MM.1S (cell line): ENCODE measurements at regions not wholly inside any gene's neighbourhood (a gene's known extent, or its start where the extent isn't known, plus 50 kb on each side); places are given as distances from the start of the nearest gene placed in this dataset.

Experiments used
- DNase-seq: peaks from one replicate; pipeline ENCODE4 v3.0.0-alpha.2; 2015
- H2AFZ ChIP-seq: fragments of 300-600 bp; sonication (generic); 2 replicates; pipeline ENCODE4 v1.6.0; 2016; ENCODE audit warnings: antibody characterized with exemption, low read length
- H3F3A ChIP-seq: fragments of 300-600 bp; sonication (generic); 2 replicates; pipeline ENCODE4 v1.6.1; 2016; ENCODE audit warnings: mild to moderate bottlenecking, antibody characterized with exemption, low read length, moderate library complexity, mixed read lengths; ENCODE audit not compliant: insufficient read depth
- H3K27ac ChIP-seq: fragments of 300-600 bp; sonication (generic); 2 replicates; pipeline ENCODE4 v1.5.1; 2016; ENCODE audit warnings: mild to moderate bottlenecking, low read length
- H3K27me3 ChIP-seq: fragments of 300-600 bp; sonication (generic); replicated peaks from 2 replicates; pipeline ENCODE4 v1.6.0; 2016; ENCODE audit warnings: low read length; ENCODE audit not compliant: insufficient read depth
- H3K36me3 ChIP-seq: fragments of 300-600 bp; sonication (generic); replicated peaks from 2 replicates; pipeline ENCODE4 v1.6.1; 2016; ENCODE audit warnings: mild to moderate bottlenecking, low read length, mixed read lengths; ENCODE audit not compliant: insufficient read depth
- H3K4me1 ChIP-seq: fragments of 300-600 bp; sonication (generic); 2 replicates; pipeline ENCODE4 v1.6.1; 2016; ENCODE audit warnings: low read length, mixed read lengths
- H3K4me2 ChIP-seq: fragments of 300-600 bp; sonication (generic); 2 replicates; pipeline ENCODE4 v1.6.0; 2016; ENCODE audit warnings: low read depth, low read length
- H3K4me3 ChIP-seq: fragments of 300-600 bp; sonication (generic); 2 replicates; pipeline ENCODE4 v1.5.1; 2016; ENCODE audit warnings: low read length, mixed read lengths
- H3K79me2 ChIP-seq: fragments of 300-600 bp; sonication (generic); 2 replicates; pipeline ENCODE4 v1.6.1; 2016; ENCODE audit warnings: mixed run types, low read length, mixed read lengths
- H3K9ac ChIP-seq: fragments of 300-600 bp; sonication (generic); 2 replicates; pipeline ENCODE4 v1.6.1; 2016; ENCODE audit warnings: low read length, mixed read lengths
- H3K9me2 ChIP-seq: fragments of 300-600 bp; sonication (generic); replicated peaks from 2 replicates; pipeline ENCODE4 v1.6.1; 2016; ENCODE audit warnings: mild to moderate bottlenecking, low read length, mixed read lengths; ENCODE audit not compliant: insufficient read depth
- H3K9me3 ChIP-seq: fragments of 300-600 bp; sonication (generic); replicated peaks from 2 replicates; pipeline ENCODE4 v1.6.1; 2016; ENCODE audit warnings: mild to moderate bottlenecking, low read length, mixed read lengths; ENCODE audit not compliant: insufficient read depth
- H4K20me1 ChIP-seq: fragments of 300-600 bp; sonication (generic); 2 replicates; pipeline ENCODE4 v1.6.1; 2016; ENCODE audit warnings: mild to moderate bottlenecking, low read length, moderate library complexity, mixed read lengths; ENCODE audit not compliant: insufficient read depth
- CTCF ChIP-seq: fragments of 300-600 bp; sonication (generic); IDR thresholded peaks from 2 replicates; pipeline ENCODE4 v1.5.1; 2016; ENCODE audit warnings: antibody characterized with exemption, low read length, mixed read lengths
- EZH2 ChIP-seq: fragments of 300-600 bp; sonication (generic); optimal IDR thresholded peaks from 2 replicates; pipeline ENCODE3; 2017; ENCODE audit warnings: low read depth, mild to moderate bottlenecking, antibody characterized with exemption, low read length, mixed read lengths
- EZH2phosphoT487 ChIP-seq: fragments of 300-600 bp; sonication (generic); IDR thresholded peaks from 2 replicates; pipeline ENCODE4 v1.6.1; 2018; ENCODE audit warnings: antibody characterized with exemption, low read length

GRCh38 chr14:89699071-89699470, 255.5 kb downstream of the EFCAB11 start:
- no peaks in the 10 kb centered on the region for H3K9me2 ChIP-seq
- 0 out of 2 replicates have a peak, but pooled peaks cover 4% of the 10 kb centered on the region for H3K4me1 ChIP-seq
- H4K20me1 ChIP-seq = no peaks in the 10 kb centered on the region
- H3K4me2 ChIP-seq = no peak overlapping the region
- H3F3A ChIP-seq = no peaks in the 10 kb centered on the region
- H3K9ac ChIP-seq = no peak overlapping the region
- H3K9me3 ChIP-seq = no peaks in the 10 kb centered on the region
- no peak for DNase-seq
- TF ChIP-seq EZH2 = no peak
- no peak for TF ChIP-seq EZH2phosphoT487
- TF ChIP-seq CTCF = no peak
- no peak overlapping the region for H3K4me3 ChIP-seq
- no peak overlapping the region for H2AFZ ChIP-seq
- no peak overlapping the region for H3K27ac ChIP-seq
- no peaks in the 10 kb centered on the region for H3K27me3 ChIP-seq
- H3K79me2 ChIP-seq = no peaks in the 10 kb centered on the region
- no peaks in the 10 kb centered on the region for H3K36me3 ChIP-seq

DNA sequence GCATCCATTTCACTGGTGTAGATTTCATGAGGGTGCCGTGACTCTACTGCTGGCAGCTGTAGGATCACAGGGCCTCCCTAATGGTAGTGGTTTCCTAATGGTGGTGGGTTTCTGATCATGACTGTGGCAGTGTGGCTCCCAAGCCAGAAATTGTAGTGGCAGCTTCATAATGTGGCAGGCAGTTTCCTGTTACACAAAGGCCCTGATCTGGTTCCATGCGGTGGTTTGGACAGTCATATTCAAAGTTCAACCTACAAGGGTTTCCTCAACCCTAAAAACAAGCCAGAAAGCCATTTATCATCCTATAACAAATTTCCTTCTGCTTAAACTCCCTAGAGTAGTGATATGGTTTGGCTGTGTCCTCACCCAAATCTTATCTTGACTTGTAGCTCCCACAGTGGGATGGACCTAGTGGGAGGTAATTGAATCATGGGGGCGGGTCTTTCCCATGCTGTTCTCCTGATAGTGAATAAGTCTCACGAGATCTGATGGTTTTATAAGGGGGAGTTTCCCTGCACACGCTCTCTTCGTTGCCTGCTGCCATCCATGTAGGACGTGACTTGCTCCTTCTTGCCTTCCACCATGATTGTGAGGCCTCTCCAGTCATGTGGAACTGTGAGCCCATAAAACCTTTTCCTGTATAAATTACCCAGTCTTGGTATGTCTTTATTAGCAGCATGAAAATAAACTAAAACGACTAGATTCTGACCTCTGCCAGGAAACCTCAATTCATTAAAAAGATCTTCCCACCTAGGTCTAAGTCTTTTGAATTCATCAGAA, 257.1 kb downstream of the EFCAB11 start:
- H3K79me2 ChIP-seq = no peaks in the 10 kb centered on the region
- H3K36me3 ChIP-seq = no peaks in the 10 kb centered on the region
- no peak overlapping the region for H3K4me2 ChIP-seq
- H3K9me2 ChIP-seq = no peaks in the 10 kb centered on the region
- H2AFZ ChIP-seq = no peak overlapping the region
- H3K4me3 ChIP-seq = no peak overlapping the region
- no peak for DNase-seq
- H3K27me3 ChIP-seq = no peaks in the 10 kb centered on the region
- no peaks in the 10 kb centered on the region for H3F3A ChIP-seq
- no peak overlapping the region for H3K27ac ChIP-seq
- H3K9me3 ChIP-seq = no peaks in the 10 kb centered on the region
- no peaks in the 10 kb centered on the region for H4K20me1 ChIP-seq
- no peak overlapping the region for H3K9ac ChIP-seq
- no peak for TF ChIP-seq EZH2phosphoT487
- TF ChIP-seq CTCF = no peak
- no peak for TF ChIP-seq EZH2
- 0 out of 2 replicates have a peak, but pooled peaks cover 4% of the 10 kb centered on the region for H3K4me1 ChIP-seq

DNA sequence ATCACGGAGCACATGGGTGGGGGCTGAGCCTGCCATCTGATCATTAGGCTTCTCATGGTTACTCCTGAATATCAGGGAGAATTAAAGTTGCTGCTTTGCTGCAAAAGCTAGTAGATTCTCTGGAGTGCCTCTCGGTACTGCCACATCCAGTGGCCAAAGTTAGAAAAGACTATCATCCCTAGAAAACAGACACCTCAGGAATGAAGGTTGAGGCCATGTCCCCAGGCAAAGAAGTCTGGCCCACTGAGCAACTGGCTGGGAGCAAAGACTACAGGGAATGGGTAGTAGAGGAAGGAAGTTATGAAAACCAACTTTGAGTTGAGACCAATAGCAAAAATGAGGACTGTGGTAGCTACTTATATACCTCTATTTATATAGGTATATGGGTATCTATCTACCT, 258.7 kb downstream of the EFCAB11 start:
- H3K27me3 ChIP-seq = no peaks in the 10 kb centered on the region
- no peaks in the 10 kb centered on the region for H3K36me3 ChIP-seq
- no peak overlapping the region for H3K9ac ChIP-seq
- no peak overlapping the region for H2AFZ ChIP-seq
- no peak overlapping the region for H3K4me2 ChIP-seq
- H3K4me3 ChIP-seq = no peak overlapping the region
- no peak for DNase-seq
- no peak overlapping the region for H3K27ac ChIP-seq
- TF ChIP-seq EZH2 (no peak), CTCF (no peak), EZH2phosphoT487 (no peak)
- no peaks in the 10 kb centered on the region for H3K9me2 ChIP-seq
- H3F3A ChIP-seq = no peaks in the 10 kb centered on the region
- H3K4me1 ChIP-seq = no peaks in the 10 kb centered on the region
- H4K20me1 ChIP-seq = no peaks in the 10 kb centered on the region
- no peaks in the 10 kb centered on the region for H3K79me2 ChIP-seq
- H3K9me3 ChIP-seq = no peaks in the 10 kb centered on the region
